PC-9 (cell line): ENCODE measurements at regions not wholly inside any gene's neighbourhood (a gene's known extent, or its start where the extent isn't known, plus 50 kb on each side); places are given as distances from the start of the nearest gene placed in this dataset.

Source experiments
- EZH2 ChIP-seq: fragments of 200-600 bp; sonication (generic); IDR thresholded peaks from 2 replicates; pipeline ENCODE4 v1.8.0; 2017; ENCODE audit warnings: antibody characterized with exemption, low read depth
- TF ChIP-seq, protein P1 (sequence below): fragments of 200-600 bp; sonication (generic); conservative IDR thresholded peaks from 2 replicates; pipeline ENCODE4 v1.6.1; 2017; ENCODE audit warnings: mixed run types, antibody characterized with exemption, mild to moderate bottlenecking, moderate library complexity

DNA sequence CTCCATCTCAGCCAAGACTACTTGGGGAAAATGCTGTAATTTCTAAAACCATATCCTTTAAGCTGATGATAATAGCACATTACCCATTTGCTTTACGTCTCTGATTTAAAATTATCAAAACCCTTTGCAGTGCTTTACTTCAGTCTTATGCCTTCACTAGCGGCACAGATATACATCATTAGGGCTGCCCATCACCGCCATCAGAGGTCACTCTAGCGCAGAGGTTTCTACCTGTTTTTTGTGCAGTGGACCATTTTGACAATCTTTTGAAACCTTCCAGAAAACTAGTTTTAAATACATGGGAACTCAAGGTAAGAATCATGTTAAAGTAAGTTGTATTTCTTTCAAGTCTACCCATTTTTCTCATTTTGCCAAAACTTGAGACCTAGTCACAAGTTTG, 592.5 kb downstream of the PPARGC1A start:
- TF ChIP-seq, protein P1, sequence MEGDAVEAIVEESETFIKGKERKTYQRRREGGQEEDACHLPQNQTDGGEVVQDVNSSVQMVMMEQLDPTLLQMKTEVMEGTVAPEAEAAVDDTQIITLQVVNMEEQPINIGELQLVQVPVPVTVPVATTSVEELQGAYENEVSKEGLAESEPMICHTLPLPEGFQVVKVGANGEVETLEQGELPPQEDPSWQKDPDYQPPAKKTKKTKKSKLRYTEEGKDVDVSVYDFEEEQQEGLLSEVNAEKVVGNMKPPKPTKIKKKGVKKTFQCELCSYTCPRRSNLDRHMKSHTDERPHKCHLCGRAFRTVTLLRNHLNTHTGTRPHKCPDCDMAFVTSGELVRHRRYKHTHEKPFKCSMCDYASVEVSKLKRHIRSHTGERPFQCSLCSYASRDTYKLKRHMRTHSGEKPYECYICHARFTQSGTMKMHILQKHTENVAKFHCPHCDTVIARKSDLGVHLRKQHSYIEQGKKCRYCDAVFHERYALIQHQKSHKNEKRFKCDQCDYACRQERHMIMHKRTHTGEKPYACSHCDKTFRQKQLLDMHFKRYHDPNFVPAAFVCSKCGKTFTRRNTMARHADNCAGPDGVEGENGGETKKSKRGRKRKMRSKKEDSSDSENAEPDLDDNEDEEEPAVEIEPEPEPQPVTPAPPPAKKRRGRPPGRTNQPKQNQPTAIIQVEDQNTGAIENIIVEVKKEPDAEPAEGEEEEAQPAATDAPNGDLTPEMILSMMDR: no peak
- no peak for TF ChIP-seq EZH2
